ENCODE measurements at regions not wholly inside any gene's neighbourhood (a gene's known extent, or its start where the extent isn't known, plus 50 kb on each side); places are given as distances from the start of the nearest gene placed in this dataset.

DNA sequence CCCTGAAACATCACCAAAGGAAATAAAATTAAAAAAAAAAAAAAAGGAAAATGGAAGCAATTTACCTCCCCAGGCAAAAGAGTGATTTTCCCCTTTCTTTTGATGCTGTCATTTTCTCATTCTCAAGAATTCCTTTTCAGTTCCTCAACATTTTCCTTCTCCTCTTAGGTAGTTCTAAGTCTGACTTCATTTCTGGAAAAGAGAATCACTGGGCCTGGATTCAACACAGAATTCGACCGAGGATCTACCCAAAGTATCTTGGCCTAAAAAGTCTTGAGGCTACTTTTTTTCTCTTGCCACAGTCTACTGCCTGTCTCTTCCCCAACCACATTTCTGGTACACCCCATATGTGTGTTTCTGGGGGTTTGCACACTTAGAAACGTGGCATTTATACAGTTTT, 717.8 kb upstream of the TBX3 start:
- Mint-ChIP-seq H3K9me3 (peaks cover 14% of the 10 kb centered on the region), H3K27ac (no peak overlapping the region), H3K36me3 (no peaks in the 10 kb centered on the region), H3K4me1 (ENCODE audit: low read depth) (no peaks in the 10 kb centered on the region), H3K27me3 (no peaks in the 10 kb centered on the region), H3K4me3 (no peak overlapping the region)
- no peak for DNase-seq
- ChIA-PET POLR2A (no interaction called here), CTCF (no interaction called here)
- intact Hi-C loops (cut with micrococcal nuclease), result no loop called here

DNA sequence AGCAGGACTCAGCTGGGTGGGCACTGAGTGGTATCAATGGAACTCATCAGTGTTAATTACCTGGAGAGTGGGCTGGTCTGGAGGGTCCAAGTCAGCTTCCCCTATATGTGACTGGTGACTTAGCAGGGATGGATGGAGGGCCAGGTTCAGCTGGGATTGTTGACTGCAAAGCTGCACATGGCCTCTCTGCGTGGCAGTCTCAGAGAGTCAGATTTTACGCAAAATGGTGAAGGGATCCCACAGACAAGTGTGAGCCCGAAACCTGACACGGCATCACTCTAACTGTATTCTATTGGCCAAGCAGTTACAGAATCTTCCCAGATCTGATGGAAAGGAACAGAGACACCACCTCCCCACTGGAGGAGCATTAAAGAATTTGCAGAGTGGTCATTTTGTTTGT, 716.0 kb upstream of the TBX3 start:
- Mint-ChIP-seq H3K9me3 (peaks cover 25% of the 10 kb centered on the region), H3K4me1 (ENCODE audit: low read depth) (no peaks in the 10 kb centered on the region), H3K27ac (no peak overlapping the region), H3K27me3 (no peaks in the 10 kb centered on the region), H3K4me3 (no peak overlapping the region), H3K36me3 (no peaks in the 10 kb centered on the region)
- POLR2A ChIA-PET, result no interaction called here
- CTCF ChIA-PET, result no interaction called here
- DNase-seq, result no peak
- intact Hi-C loops (cut with micrococcal nuclease), result no loop called here

DNA sequence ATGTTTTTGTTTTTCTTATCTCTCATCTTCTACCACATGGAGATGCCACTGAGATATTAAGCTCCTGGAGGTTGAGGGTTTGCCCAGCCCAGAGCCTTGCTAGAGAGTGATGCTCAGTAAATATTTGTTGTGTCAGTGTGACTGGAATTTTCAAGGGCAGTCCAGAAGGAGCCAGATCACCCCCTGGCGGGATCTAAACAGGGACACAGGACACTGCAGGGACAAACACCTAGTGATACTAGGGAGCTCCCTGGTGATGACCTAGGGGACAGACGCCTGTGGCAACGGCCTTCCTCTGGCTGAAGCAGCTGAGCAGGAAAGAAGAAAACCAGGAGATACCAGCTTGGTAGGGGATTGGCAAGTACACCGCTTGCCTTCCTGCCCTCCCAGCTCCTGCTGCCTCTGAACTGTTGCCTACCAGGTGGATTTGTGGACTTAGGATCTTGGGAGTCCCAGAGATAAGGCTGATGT, 714.4 kb upstream of the TBX3 start:
- intact Hi-C loops (cut with micrococcal nuclease), result no loop called here
- H3K27me3 Mint-ChIP-seq, result no peaks in the 10 kb centered on the region
- CTCF ChIA-PET, result no interaction called here

DNA sequence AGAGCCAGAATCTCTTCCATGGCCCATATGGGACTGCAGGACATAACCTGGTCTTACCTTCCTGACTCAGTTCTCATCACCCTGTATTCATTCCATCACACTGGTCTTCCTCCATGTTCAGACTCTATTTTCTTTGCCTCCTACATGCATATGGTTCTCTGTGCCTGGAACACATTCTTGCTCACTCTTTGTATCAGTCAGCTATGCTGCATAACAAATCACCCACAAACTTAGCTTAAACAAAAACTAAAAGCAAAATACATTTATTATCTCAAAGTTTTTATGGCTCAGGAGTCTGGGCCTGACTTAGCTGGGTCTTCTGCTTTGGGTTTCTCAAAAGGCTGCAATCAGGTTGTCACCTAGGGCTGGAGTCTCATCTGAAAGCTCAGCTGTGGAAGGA, 712.6 kb upstream of the TBX3 start:
- POLR2A ChIA-PET, result no interaction called here
- no peak for DNase-seq
- Mint-ChIP-seq H3K27me3 (no peaks in the 10 kb centered on the region), H3K36me3 (no peaks in the 10 kb centered on the region), H3K4me1 (ENCODE audit: low read depth) (no peaks in the 10 kb centered on the region), H3K9me3 (peaks cover 19% of the 10 kb centered on the region), H3K4me3 (no peak overlapping the region), H3K27ac (no peak overlapping the region)
- CTCF ChIA-PET, result no interaction called here
- intact Hi-C loops (cut with micrococcal nuclease), result no loop called here

More for the DNA sequence above, 714.4 kb upstream of the TBX3 start:
- no peaks in the 10 kb centered on the region for H3K36me3 Mint-ChIP-seq
- no peak for DNase-seq
- no peak overlapping the region for H3K4me3 Mint-ChIP-seq
- no peak overlapping the region for H3K27ac Mint-ChIP-seq
- POLR2A ChIA-PET, result no interaction called here
- H3K9me3 Mint-ChIP-seq, result peaks cover 22% of the 10 kb centered on the region
- H3K4me1 Mint-ChIP-seq (ENCODE audit: low read depth), result no peaks in the 10 kb centered on the region

DNA sequence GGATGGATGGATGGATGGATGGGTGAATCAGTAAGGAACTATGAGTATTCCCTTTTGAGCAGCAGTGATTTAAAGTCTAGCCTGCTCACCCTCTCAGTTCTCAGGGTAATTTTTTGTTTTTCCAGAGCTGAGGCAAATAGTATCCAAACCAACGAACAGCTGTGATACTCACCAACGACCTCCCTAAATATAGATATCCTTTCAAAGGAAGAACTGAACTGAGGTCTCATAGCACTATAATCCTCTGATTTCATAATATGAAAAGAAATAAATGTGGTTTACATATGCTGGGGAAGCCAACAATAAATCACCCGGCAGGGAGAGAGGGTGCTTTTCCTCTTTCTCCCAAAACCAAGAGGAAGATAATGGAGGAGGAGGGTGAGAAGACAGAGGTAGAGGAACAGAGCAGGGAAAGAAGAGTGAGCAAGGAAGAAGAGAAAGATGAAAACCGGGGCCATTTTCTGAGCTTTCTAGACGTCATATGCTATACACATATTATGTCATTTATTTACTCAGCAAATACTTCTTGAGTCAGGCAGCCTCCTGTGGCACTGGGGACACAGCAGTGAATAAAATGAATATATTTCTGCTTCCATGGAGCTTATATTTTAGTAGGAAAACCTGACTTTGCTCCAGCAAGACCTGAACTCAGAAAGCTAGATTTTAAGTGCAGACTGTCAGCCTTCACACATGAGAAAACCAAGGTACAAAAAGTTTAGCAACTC, 710.7 kb upstream of the TBX3 start:
- Mint-ChIP-seq H3K9me3 (peaks cover 21% of the 10 kb centered on the region), H3K27ac (no peak overlapping the region), H3K4me3 (no peak overlapping the region), H3K4me1 (ENCODE audit: low read depth) (no peaks in the 10 kb centered on the region), H3K36me3 (no peaks in the 10 kb centered on the region), H3K27me3 (no peaks in the 10 kb centered on the region)
- ChIA-PET POLR2A (no interaction called here), CTCF (no interaction called here)
- DNase-seq, result no peak
- intact Hi-C loops (cut with micrococcal nuclease), result no loop called here

DNA sequence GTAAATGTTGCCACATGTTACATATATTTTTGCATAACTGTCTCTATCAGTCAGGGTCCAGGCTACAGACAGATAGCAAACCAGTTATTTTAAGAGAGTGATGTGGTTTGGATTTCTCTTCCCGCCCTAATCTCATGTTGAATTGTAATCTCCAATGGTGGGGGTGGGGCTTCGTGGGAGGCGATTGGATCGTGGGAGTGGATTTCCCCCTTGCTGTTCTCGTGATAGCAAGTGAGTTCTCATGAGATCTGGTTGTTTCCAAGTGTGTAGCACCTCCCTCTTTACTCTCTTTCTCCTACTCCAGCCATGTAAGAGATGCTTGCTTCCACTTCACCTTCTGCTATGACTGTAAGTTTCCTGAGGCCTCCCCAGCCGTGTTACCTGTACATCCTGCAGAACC, 704.2 kb upstream of the TBX3 start:
- ChIA-PET CTCF (no interaction called here), POLR2A (no interaction called here)
- intact Hi-C loops (cut with micrococcal nuclease), result no loop called here
- Mint-ChIP-seq H3K4me3 (no peak overlapping the region), H3K27ac (no peak overlapping the region), H3K36me3 (no peaks in the 10 kb centered on the region), H3K4me1 (ENCODE audit: low read depth) (no peaks in the 10 kb centered on the region), H3K27me3 (no peaks in the 10 kb centered on the region), H3K9me3 (peaks cover 10% of the 10 kb centered on the region)
- DNase-seq, result no peak

DNA sequence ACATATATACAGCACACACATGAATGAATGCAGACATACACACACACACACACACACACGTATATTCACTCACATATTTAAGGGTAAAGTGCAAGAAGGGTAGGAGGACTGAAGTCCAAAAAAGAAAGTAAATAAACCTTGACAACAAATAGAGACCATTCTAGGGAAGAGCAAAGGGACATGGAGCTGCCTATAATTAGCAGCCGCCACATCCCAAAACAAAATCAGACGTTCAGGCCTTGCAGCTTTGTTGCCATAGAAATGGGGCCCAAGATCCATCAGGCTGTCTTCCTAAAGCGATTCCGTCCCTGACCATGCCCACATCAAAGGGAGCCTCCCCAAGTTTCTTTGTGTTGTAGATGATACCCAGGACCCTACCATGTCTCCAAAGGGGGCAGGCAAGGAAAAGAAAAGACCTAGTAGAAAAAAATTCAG, 703.5 kb upstream of the TBX3 start:
- DNase-seq, result no peak
- Mint-ChIP-seq H3K36me3 (no peaks in the 10 kb centered on the region), H3K4me3 (no peak overlapping the region), H3K27me3 (no peaks in the 10 kb centered on the region), H3K4me1 (ENCODE audit: low read depth) (no peaks in the 10 kb centered on the region), H3K27ac (no peak overlapping the region), H3K9me3 (peaks cover 10% of the 10 kb centered on the region)
- POLR2A ChIA-PET, result no interaction called here
- intact Hi-C loops (cut with micrococcal nuclease), result no loop called here
- CTCF ChIA-PET, result no interaction called here

DNA sequence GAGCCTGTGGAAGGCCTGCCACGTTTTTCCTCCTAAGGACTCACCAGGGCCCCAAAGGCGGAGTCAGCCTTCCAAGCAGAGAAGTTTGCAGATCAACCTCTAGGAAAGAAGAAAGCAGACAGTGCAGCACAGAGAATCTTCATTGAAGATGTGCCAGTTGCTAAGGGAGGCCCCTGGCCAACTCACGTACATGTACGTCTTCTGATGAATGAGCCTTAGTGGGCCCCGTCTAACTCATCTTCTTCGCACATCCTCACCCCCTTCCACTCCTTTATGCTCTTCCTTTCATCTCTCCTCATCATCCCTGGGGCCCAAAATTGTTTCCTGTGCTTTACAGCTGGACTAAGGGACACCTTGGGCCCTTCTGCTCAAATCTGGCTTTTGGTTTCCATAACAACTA, 703.0 kb upstream of the TBX3 start:
- ChIA-PET CTCF (no interaction called here), POLR2A (no interaction called here)
- no peak overlapping the region for H3K4me3 Mint-ChIP-seq
- no peaks in the 10 kb centered on the region for H3K27me3 Mint-ChIP-seq
- intact Hi-C loops (cut with micrococcal nuclease), result no loop called here
- H3K27ac Mint-ChIP-seq, result no peak overlapping the region
- no peak for DNase-seq
- no peaks in the 10 kb centered on the region for H3K4me1 Mint-ChIP-seq (ENCODE audit: low read depth)
- no peaks in the 10 kb centered on the region for H3K36me3 Mint-ChIP-seq
- H3K9me3 Mint-ChIP-seq, result peaks cover 10% of the 10 kb centered on the region

DNA sequence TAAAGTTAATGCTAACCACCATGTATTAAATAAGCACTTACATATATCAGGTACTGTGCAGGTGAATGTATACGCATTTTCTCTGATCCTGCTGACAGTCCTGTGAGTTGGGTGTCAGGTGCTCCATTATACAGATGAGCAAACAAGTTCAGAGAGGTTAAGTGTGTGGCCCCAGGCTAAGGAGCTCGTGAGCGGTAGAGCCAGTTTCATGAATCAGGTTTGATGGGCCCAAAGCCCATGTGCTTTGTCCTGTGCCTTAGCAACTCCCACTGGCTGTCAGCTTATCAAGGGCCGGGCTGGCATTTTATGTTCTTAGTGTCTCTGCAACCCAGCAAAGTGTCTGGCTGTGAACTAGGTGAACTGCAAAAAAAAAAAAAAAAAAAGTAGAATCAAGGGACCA, 701.2 kb upstream of the TBX3 start:
- Mint-ChIP-seq H3K9me3 (peaks cover 12% of the 10 kb centered on the region), H3K4me3 (no peak overlapping the region), H3K4me1 (ENCODE audit: low read depth) (no peaks in the 10 kb centered on the region), H3K27me3 (no peaks in the 10 kb centered on the region), H3K36me3 (no peaks in the 10 kb centered on the region), H3K27ac (no peak overlapping the region)
- ChIA-PET POLR2A (no interaction called here), CTCF (no interaction called here)
- intact Hi-C loops (cut with micrococcal nuclease), result no loop called here
- DNase-seq, result no peak

DNA sequence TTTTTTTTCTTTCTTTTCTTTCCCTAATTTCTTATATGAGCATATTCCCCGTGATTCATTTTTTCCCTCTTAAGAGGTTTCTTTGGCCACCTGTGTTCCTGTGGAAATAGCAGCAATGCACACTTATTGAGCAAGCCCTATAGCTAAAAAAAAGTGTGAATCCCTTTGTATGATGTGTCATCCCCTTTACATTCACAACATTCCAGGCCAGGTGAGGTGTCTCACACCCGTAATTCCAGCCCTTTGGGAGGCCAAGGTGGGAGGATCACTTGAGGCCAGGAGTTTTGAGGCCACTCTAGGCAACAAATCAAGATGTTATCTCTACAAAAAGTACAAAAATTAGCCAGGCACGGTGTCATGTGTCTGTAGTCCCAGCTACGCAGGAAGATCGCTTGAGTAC, 700.4 kb upstream of the TBX3 start:
- no peak overlapping the region for H3K27ac Mint-ChIP-seq
- peaks cover 11% of the 10 kb centered on the region for H3K9me3 Mint-ChIP-seq
- no peaks in the 10 kb centered on the region for H3K27me3 Mint-ChIP-seq
- ChIA-PET POLR2A (no interaction called here), CTCF (no interaction called here)
- DNase-seq, result no peak
- H3K4me1 Mint-ChIP-seq (ENCODE audit: low read depth), result no peaks in the 10 kb centered on the region
- H3K36me3 Mint-ChIP-seq, result no peaks in the 10 kb centered on the region
- intact Hi-C loops (cut with micrococcal nuclease), result no loop called here
- H3K4me3 Mint-ChIP-seq, result no peak overlapping the region

DNA sequence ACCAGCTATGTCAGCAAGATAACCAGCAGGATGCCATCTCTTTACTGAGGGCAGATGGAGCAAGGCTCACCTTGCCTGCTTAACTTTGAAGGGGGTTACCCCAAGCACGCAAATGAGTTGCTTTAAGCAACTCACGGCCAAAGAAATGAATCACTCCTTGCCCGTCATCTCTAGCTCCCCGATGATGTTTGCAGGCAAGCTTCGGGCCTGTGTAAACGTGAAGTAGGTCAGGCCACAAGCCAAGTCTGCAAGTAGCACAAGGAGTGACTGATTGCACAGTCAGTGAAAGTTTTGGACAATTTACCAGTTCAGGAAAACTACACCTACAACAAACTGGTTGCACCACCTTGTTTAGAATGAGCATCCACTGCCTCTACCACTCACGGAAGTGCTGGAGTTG, 699.7 kb upstream of the TBX3 start:
- H3K9me3 Mint-ChIP-seq, result peaks cover 9% of the 10 kb centered on the region
- DNase-seq, result no peak
- ChIA-PET CTCF (no interaction called here), POLR2A (no interaction called here)
- H3K27ac Mint-ChIP-seq, result no peak overlapping the region
- H3K36me3 Mint-ChIP-seq, result no peaks in the 10 kb centered on the region
- no peak overlapping the region for H3K4me3 Mint-ChIP-seq
- intact Hi-C loops (cut with micrococcal nuclease), result no loop called here
- no peaks in the 10 kb centered on the region for H3K4me1 Mint-ChIP-seq (ENCODE audit: low read depth)
- H3K27me3 Mint-ChIP-seq, result no peaks in the 10 kb centered on the region

DNA sequence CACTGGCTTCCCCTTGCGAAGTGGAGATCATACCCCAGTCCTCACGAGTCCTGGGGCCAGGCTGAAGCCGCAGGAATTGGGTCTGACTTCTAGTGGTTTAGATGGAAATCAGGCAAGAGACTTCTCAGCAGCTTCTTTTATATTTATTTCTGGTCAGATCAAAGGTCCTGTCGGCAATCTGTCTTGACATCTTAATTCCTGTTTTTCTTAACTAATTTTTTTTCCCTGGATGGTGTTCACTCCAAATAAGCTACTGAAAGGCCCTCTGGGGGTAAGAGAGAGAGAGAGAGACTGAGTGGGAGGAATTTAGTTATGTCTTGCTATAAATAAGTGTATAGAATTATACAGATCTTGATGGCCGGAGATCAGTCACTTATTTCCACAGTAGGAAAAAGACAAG, 698.7 kb upstream of the TBX3 start:
- H3K27me3 Mint-ChIP-seq, result no peaks in the 10 kb centered on the region
- CTCF ChIA-PET, result no interaction called here
- no peaks in the 10 kb centered on the region for H3K4me1 Mint-ChIP-seq (ENCODE audit: low read depth)
- POLR2A ChIA-PET, result no interaction called here
- intact Hi-C loops (cut with micrococcal nuclease), result no loop called here
- DNase-seq, result no peak
- no peaks in the 10 kb centered on the region for H3K36me3 Mint-ChIP-seq
- H3K9me3 Mint-ChIP-seq, result peaks cover 8% of the 10 kb centered on the region
- H3K27ac Mint-ChIP-seq, result no peak overlapping the region
- no peak overlapping the region for H3K4me3 Mint-ChIP-seq

DNA sequence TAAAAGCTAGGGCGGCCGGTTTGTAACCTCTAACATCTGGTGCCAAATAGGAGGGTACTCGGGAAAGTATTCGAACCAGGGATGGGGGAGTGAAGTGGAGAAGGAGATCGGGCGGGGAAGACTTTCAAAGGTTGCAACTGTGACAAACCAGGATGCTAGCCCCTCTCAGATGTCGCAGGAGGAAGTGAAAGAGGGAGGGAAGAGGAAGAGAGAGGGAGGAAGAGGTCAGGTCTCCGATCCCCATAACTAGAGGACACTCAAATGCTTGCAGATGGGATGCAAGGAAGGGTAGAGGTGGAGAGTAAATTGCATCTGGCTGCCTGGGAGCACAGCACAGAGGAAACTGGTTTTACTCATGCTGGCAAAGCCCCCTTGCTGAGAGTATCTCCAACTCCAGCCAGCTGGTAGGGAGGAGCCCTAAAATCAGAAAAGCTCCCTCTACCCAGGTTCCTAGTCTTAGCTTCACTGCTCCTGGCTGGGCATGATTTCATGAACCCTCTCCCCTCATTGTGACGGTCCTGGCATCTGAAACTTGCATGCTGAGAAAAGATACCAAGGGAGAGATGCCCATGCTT, 696.7 kb upstream of the TBX3 start:
- ChIA-PET CTCF (no interaction called here), POLR2A (no interaction called here)
- peaks cover 3% of the 10 kb centered on the region for H3K9me3 Mint-ChIP-seq
- H3K4me3 Mint-ChIP-seq, result no peak overlapping the region
- H3K4me1 Mint-ChIP-seq (ENCODE audit: low read depth), result no peaks in the 10 kb centered on the region
- intact Hi-C loops (cut with micrococcal nuclease), result no loop called here
- no peaks in the 10 kb centered on the region for H3K27me3 Mint-ChIP-seq
- no peaks in the 10 kb centered on the region for H3K36me3 Mint-ChIP-seq
- no peak for DNase-seq
- no peak overlapping the region for H3K27ac Mint-ChIP-seq
